ENCODE measurements at regions not wholly inside any gene's neighbourhood (a gene's known extent, or its start where the extent isn't known, plus 50 kb on each side); places are given as distances from the start of the nearest gene placed in this dataset.

- TF ChIP-seq REST (IDR thresholded peaks at IDR 0.05; ENCODE audit: borderline replicate concordance) = no peak
- TF ChIP-seq TAF1 (IDR thresholded peaks at IDR 0.05; ENCODE audit: low read depth) = no peak
- no peak for TF ChIP-seq EZH2 (IDR thresholded peaks at IDR 0.05; ENCODE audit: borderline replicate concordance, insufficient read depth, low read length, poor library complexity, severe bottlenecking)
- no peak for TF ChIP-seq SMC3 (conservative IDR thresholded peaks at IDR 0.05; ENCODE audit: poor library complexity)
- peak; percentile 75 for TF ChIP-seq EP300 (conservative IDR thresholded peaks at IDR 0.05; ENCODE audit: poor library complexity, severe bottlenecking)
- TF ChIP-seq MXI1 (conservative IDR thresholded peaks at IDR 0.05; ENCODE audit: poor library complexity, severe bottlenecking) = no peak
- no peak for TF ChIP-seq CTCF (IDR thresholded peaks at IDR 0.05; ENCODE audit: poor library complexity, severe bottlenecking)
- peak; percentile 19 for TF ChIP-seq POLR2AphosphoS5 (IDR thresholded peaks at IDR 0.05)
- Histone ChIP-seq H2AFZ (ENCODE audit: low read depth, low read length) (peak overlapping the region; percentile 4), H3K79me2 (replicated peaks; ENCODE audit: insufficient read depth, low read length) (no peaks in the 10 kb centered on the region), H3F3A (ENCODE audit: insufficient read depth, low read length, poor library complexity, severe bottlenecking) (no peaks in the 10 kb centered on the region), H4K20me1 (ENCODE audit: insufficient read depth) (no peaks in the 10 kb centered on the region), H3K9ac (ENCODE audit: low read length) (peak overlapping the region; percentile 51), H3K4me3 (ENCODE audit: low read length) (peak overlapping the region; percentile 44), H3K9me2 (ENCODE audit: insufficient read depth, low read length) (no peaks in the 10 kb centered on the region), H3K27ac (ENCODE audit: low read length) (peak overlapping the region; percentile 87), H3K36me3 (ENCODE audit: insufficient read depth, low read length) (no peaks in the 10 kb centered on the region), H3K9me3 (ENCODE audit: low read length) (no peaks in the 10 kb centered on the region), H3K4me2 (ENCODE audit: low read length) (peak overlapping the region; percentile 45), H3K27me3 (ENCODE audit: insufficient read depth, low read depth, low read length) (no peaks in the 10 kb centered on the region)
Measured at GRCh38 chr15:38854506-38854905, 289.9 kb upstream of the RASGRP1 start.

GRCh38 chr15:38857814-38858213 is 293.2 kb upstream of the RASGRP1 start:
- no peak overlapping the region for H3K4me2 ChIP-seq (ENCODE audit: low read length)
- H3K36me3 ChIP-seq (ENCODE audit: insufficient read depth, low read length) = no peaks in the 10 kb centered on the region
- no peaks in the 10 kb centered on the region for H3K79me2 ChIP-seq (replicated peaks; ENCODE audit: insufficient read depth, low read length)
- H3K9ac ChIP-seq (ENCODE audit: low read length) = no peak overlapping the region
- H3K9me3 ChIP-seq (ENCODE audit: low read length) = no peaks in the 10 kb centered on the region
- no peaks in the 10 kb centered on the region for H3F3A ChIP-seq (ENCODE audit: insufficient read depth, low read length, poor library complexity, severe bottlenecking)
- H3K9me2 ChIP-seq (ENCODE audit: insufficient read depth, low read length) = no peaks in the 10 kb centered on the region
- no peaks in the 10 kb centered on the region for H4K20me1 ChIP-seq (ENCODE audit: insufficient read depth)
- no peak overlapping the region for H2AFZ ChIP-seq (ENCODE audit: low read depth, low read length)
- no peak for TF ChIP-seq TAF1 (IDR thresholded peaks at IDR 0.05; ENCODE audit: low read depth)
- no peak for TF ChIP-seq CTCF (IDR thresholded peaks at IDR 0.05; ENCODE audit: poor library complexity, severe bottlenecking)
- TF ChIP-seq RAD21 (conservative IDR thresholded peaks at IDR 0.05) = no peak
- no peak for TF ChIP-seq POLR2AphosphoS5 (IDR thresholded peaks at IDR 0.05)
- TF ChIP-seq SMC3 (conservative IDR thresholded peaks at IDR 0.05; ENCODE audit: poor library complexity) = no peak
- TF ChIP-seq EZH2 (IDR thresholded peaks at IDR 0.05; ENCODE audit: borderline replicate concordance, insufficient read depth, low read length, poor library complexity, severe bottlenecking) = no peak
- no peak for TF ChIP-seq REST (IDR thresholded peaks at IDR 0.05; ENCODE audit: borderline replicate concordance)
- no peak for TF ChIP-seq MXI1 (conservative IDR thresholded peaks at IDR 0.05; ENCODE audit: poor library complexity, severe bottlenecking)
- TF ChIP-seq EP300 (conservative IDR thresholded peaks at IDR 0.05; ENCODE audit: poor library complexity, severe bottlenecking) = no peak
- H3K27ac ChIP-seq (ENCODE audit: low read length) = no peak overlapping the region
- no peak overlapping the region for H3K4me3 ChIP-seq (ENCODE audit: low read length)
- H3K27me3 ChIP-seq (ENCODE audit: insufficient read depth, low read depth, low read length) = no peaks in the 10 kb centered on the region
